ENCODE measurements at regions not wholly inside any gene's neighbourhood (a gene's known extent, or its start where the extent isn't known, plus 50 kb on each side); places are given as distances from the start of the nearest gene placed in this dataset.

- no peak for TF ChIP-seq CTCF (IDR thresholded peaks at IDR 0.05)
- no peak for TF ChIP-seq POLR2AphosphoS5 (IDR thresholded peaks at IDR 0.05; ENCODE audit: low read depth, low read length)
- no peak for TF ChIP-seq SIN3A (IDR thresholded peaks at IDR 0.05; ENCODE audit: borderline replicate concordance, insufficient read depth, low read depth, low read length)
- no peak for TF ChIP-seq TCF7L2 (IDR thresholded peaks at IDR 0.05; ENCODE audit: low read depth, low read length)
- DNase-seq (ENCODE audit: low read depth, low spot score) (no peak), ATAC-seq (no peak)
- ChIA-PET POLR2A (no interaction called here), CTCF (no interaction called here)
- in situ Hi-C loops (cut with HindIII; ENCODE audit: low pct_unique_long_range_greater_than_20kb, low sequenced_read_pairs) (no loop called here), intact Hi-C loops (cut with micrococcal nuclease; ENCODE audit: unreplicated experiment) (loop anchor here (2.0 kb wide), 1 partner anchor 28 kb away; no protein-coding TSS in a partner anchor)
- Histone ChIP-seq H3K9me3 (ENCODE audit: control insufficient read depth, insufficient read depth, low read depth, low read length) (no peaks in the 10 kb centered on the region), H3K4me1 (ENCODE audit: control insufficient read depth, insufficient read depth, low read length) (no peaks in the 10 kb centered on the region), H3K27ac (ENCODE audit: low read length) (no peak overlapping the region), H3K4me3 (ENCODE audit: low read depth in 2 of 2, low read length in 2 of 2) (no peak overlapping the region), H3K36me3 (ENCODE audit: control insufficient read depth, insufficient read depth, low read length) (no peaks in the 10 kb centered on the region), H3K27me3 (ENCODE audit: control insufficient read depth, insufficient read depth, low read length) (no peaks in the 10 kb centered on the region)
- no TSS peak for BruUV-seq (replicated peaks)
Measured at GRCh38 chr9:10704720-10705119, 91.9 kb upstream of the PTPRD start.

- Histone ChIP-seq H3K4me3 (ENCODE audit: low read depth in 2 of 2, low read length in 2 of 2) (no peak overlapping the region), H3K9me3 (ENCODE audit: control insufficient read depth, insufficient read depth, low read depth, low read length) (no peaks in the 10 kb centered on the region), H3K4me1 (ENCODE audit: control insufficient read depth, insufficient read depth, low read length) (no peaks in the 10 kb centered on the region), H3K27ac (ENCODE audit: low read length) (no peak overlapping the region), H3K27me3 (ENCODE audit: control insufficient read depth, insufficient read depth, low read length) (no peaks in the 10 kb centered on the region), H3K36me3 (ENCODE audit: control insufficient read depth, insufficient read depth, low read length) (no peaks in the 10 kb centered on the region)
- in situ Hi-C loops (cut with HindIII; ENCODE audit: low pct_unique_long_range_greater_than_20kb, low sequenced_read_pairs) (no loop called here), intact Hi-C loops (cut with micrococcal nuclease; ENCODE audit: unreplicated experiment) (loop anchor here (2.0 kb wide), 1 partner anchor 29 kb away; no protein-coding TSS in a partner anchor)
- ChIA-PET CTCF (no interaction called here), POLR2A (no interaction called here)
- BruUV-seq (replicated peaks), result no TSS peak
- no peak for DNase-seq (ENCODE audit: low read depth, low spot score)
- ATAC-seq, result no peak
- TF ChIP-seq SIN3A (IDR thresholded peaks at IDR 0.05; ENCODE audit: borderline replicate concordance, insufficient read depth, low read depth, low read length) (no peak), TCF7L2 (IDR thresholded peaks at IDR 0.05; ENCODE audit: low read depth, low read length) (no peak), REST (IDR thresholded peaks at IDR 0.05; ENCODE audit: insufficient read depth in 1 of 2, low read depth in 2 of 2, low read length in 1 of 2) (no peak), POLR2AphosphoS5 (IDR thresholded peaks at IDR 0.05; ENCODE audit: low read depth, low read length) (no peak), CTCF (IDR thresholded peaks at IDR 0.05) (no peak)
Measured at GRCh38 chr9:10705383-10705782, 92.6 kb upstream of the PTPRD start.

All from Panc1 (cell line).